A549 (cell line): ENCODE measurements at regions not wholly inside any gene's neighbourhood (a gene's known extent, or its start where the extent isn't known, plus 50 kb on each side); places are given as distances from the start of the nearest gene placed in this dataset.

ENCODE experiments used
- ATAC-seq, 2 experiments: fragments of 200-7000 bp in 1 of 2; fragments of >200 bp in 1 of 2; cut with Nextera tagmentation in 1 of 2; cut with Tn5 transposase in 1 of 2; 3 replicates each; pipeline versions ENCODE4 v1.8.0 to v1.9.1; 2018 to 2020; ENCODE audit warnings: mild to moderate bottlenecking in 1 of 2, moderate library complexity in 1 of 2
- CTCF ChIA-PET: fragments of 300-600 bp; sonication (Branson Sonifier 250); formaldehyde crosslinking; extraction: SDS; loops from one replicate; lab custom pipeline; 2021; ENCODE audit warnings: antibody characterized with exemption, inconsistent platforms; lab: Yijun Ruan, JAX
- POLR2A ChIA-PET: fragments of 350-600 bp; formaldehyde crosslinking; extraction: SDS; loops from one replicate; lab custom pipeline; 2021; ENCODE audit warnings: antibody characterized with exemption, inconsistent platforms; lab: Yijun Ruan, JAX
- DNase-seq, 2 experiments: peaks; one replicate each; pipeline versions ENCODE4 v3.0.0 to v3.0.0-alpha.2; 2011 to 2016; ENCODE audit warnings: low read depth in 1 of 2, low spot score in 1 of 2
- FAIRE-seq: peaks from 2 replicates; lab custom pipeline; 2011; peaks lifted over from hg19 to GRCh38; lab: Jason Lieb, UNC
- H3K27ac ChIP-seq, 2 experiments: fragments of >200 bp; sonication (Bioruptor Twin); formaldehyde crosslinking; 3 replicates each; pipeline ENCODE4 v1.5.1; 2016 to 2017
- H3K4me1 ChIP-seq: fragments of >200 bp; sonication (Bioruptor Twin); formaldehyde crosslinking; 3 replicates; pipeline ENCODE4 v1.6.1; 2016
- H3K4me2 ChIP-seq: fragments of >200 bp; sonication (Bioruptor Twin); formaldehyde crosslinking; 3 replicates; pipeline ENCODE4 v1.6.1; 2016
- H3K4me3 ChIP-seq: fragments of >200 bp; sonication (Bioruptor Twin); formaldehyde crosslinking; 3 replicates; pipeline ENCODE4 v1.5.1; 2016
- H3K9me3 ChIP-seq: fragments of >200 bp; sonication (Bioruptor Twin); formaldehyde crosslinking; 3 replicates; pipeline ENCODE4 v1.6.1; 2016
- CBX2 ChIP-seq: fragments of 200-600 bp; sonication (generic); IDR thresholded peaks from 2 replicates; pipeline ENCODE4 v1.6.1; 2016; ENCODE audit warnings: low read depth, mild to moderate bottlenecking, borderline replicate concordance
- CHD2 ChIP-seq: fragments of 150-350 bp; IDR thresholded peaks from 2 replicates; pipeline ENCODE4 v1.6.1; 2014; ENCODE audit warnings: low read length; ENCODE audit not compliant: partially characterized antibody
- EHF ChIP-seq: fragments of 250-450 bp; sonication (Bioruptor Pico); IDR thresholded peaks from 2 replicates; pipeline ENCODE4 v1.5.0; 2020; ENCODE audit warnings: mild to moderate bottlenecking
- EP300 ChIP-seq, 2 experiments: fragments of >200 bp; sonication (Bioruptor Twin); formaldehyde crosslinking; IDR thresholded peaks; 2 replicates in 1 of 2; 3 replicates in 1 of 2; pipeline ENCODE4 v1.6.1; 2016 to 2017
- JUNB ChIP-seq: fragments of >200 bp; sonication (Bioruptor Twin); formaldehyde crosslinking; IDR thresholded peaks from 2 replicates; pipeline ENCODE4 v1.6.1; 2016
- KDM1A ChIP-seq: fragments of 200-600 bp; sonication (generic); IDR thresholded peaks from 2 replicates; pipeline ENCODE4 v1.6.1; 2016; ENCODE audit warnings: low read depth, mild to moderate bottlenecking
- MAFK ChIP-seq: fragments of 450-650 bp; IDR thresholded peaks from 2 replicates; pipeline ENCODE4 v1.6.1; 2014; ENCODE audit not compliant: partially characterized antibody
- NPAS2 ChIP-seq: fragments of 250-450 bp; sonication (Bioruptor Pico); IDR thresholded peaks from 2 replicates; pipeline ENCODE4 v1.8.0; 2022; ENCODE audit warnings: mild to moderate bottlenecking, moderate library complexity, borderline replicate concordance
- NR3C1 ChIP-seq: fragments of >200 bp; sonication (Bioruptor Twin); formaldehyde crosslinking; IDR thresholded peaks from 3 replicates; pipeline ENCODE4 v1.6.1; 2017
- SREBF2 ChIP-seq: fragments of 450-650 bp; IDR thresholded peaks from 2 replicates; pipeline ENCODE4 v1.6.1; 2014; ENCODE audit warnings: mild to moderate bottlenecking, moderate library complexity
- ZNF302 ChIP-seq: fragments of 250-450 bp; sonication (Bioruptor Pico); IDR thresholded peaks from 2 replicates; pipeline ENCODE4 v1.9.0; 2021; ENCODE audit warnings: inconsistent platforms, mild to moderate bottlenecking, moderate library complexity
- WGBS: methylation state at CpG from one replicate; pipeline ENCODE4 v1.1.6; 2017; ENCODE audit errors: missing lambda C conversion rate; 5-methylcytosine and 5-hydroxymethylcytosine counted together
- TF ChIP-seq, protein P1 (sequence below): IDR thresholded peaks from 2 replicates; pipeline ENCODE4 v1.6.1; 2012
- TF ChIP-seq, protein P2 (sequence below): fragments of 150-350 bp; IDR thresholded peaks from 2 replicates; pipeline ENCODE4 v1.6.1; 2014; ENCODE audit warnings: low read depth, mild to moderate bottlenecking, low read length
- TF ChIP-seq, protein P3 (sequence below): IDR thresholded peaks from 2 replicates; pipeline ENCODE4 v1.6.1; 2012; ENCODE audit warnings: low read depth, borderline replicate concordance
- TF ChIP-seq, protein P4 (sequence below): IDR thresholded peaks from 2 replicates; pipeline ENCODE4 v1.6.1; 2012
- TF ChIP-seq, protein P5 (sequence below): fragments of >200 bp; sonication (Bioruptor Twin); formaldehyde crosslinking; IDR thresholded peaks from 2 replicates; pipeline ENCODE4 v1.6.1; 2016
- TF ChIP-seq, protein P6 (sequence below): fragments of 450-650 bp; IDR thresholded peaks from 2 replicates; pipeline ENCODE4 v1.6.1; 2014; ENCODE audit warnings: antibody characterized with exemption

DNA sequence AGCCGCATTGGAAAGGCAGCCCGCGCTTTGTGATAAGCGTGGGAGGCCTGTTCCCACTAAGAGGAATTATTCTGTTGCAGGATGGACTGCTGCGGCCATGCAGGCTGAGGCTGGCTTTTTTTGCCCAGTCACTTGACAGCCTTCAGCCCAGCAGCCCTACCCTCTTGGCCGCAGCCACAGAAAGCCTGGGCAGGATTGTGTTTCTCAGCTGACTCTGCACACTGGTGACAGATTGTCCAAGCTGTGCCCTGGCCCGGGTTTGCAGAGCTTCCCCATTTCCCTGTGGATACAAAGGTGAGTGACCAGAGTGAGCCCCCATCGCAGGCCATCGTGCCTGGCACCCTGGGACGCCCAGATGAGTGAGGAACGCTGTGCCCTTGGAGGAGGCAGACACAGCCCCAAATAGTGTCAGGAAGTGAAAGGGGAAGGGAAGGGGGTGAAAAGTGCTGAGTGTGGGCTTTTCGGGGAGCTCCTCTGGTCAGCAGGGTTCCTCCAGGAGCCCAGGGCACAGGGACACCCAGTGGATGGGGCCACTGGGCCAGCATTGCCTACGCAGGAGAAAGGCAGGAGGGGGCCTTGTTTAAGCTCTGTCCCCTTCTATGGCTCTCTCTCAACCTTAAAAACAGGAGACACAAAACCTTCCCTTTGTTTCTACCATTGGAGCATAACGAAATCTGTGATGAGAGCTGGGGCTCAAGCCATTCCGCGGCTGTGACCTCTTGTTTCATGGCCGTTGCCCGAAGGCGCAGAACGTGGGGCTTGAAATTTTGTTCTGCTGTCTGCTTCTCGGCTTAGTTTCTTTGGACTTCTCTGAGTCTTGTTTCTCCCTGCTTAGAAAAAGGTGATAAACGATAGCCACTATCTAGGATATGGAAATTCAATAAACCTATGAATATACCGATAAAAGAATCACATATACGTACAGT lies 91.5 kb upstream of the MEF2A start:
- WGBS, result 90% methylated on average over 24 of the region's 24 CpGs
- peak overlapping the region in 1 of 2 experiments; percentile 16; a peak in 2 of 6 replicates for H3K27ac ChIP-seq
- ChIA-PET CTCF (interaction anchor here (0.8 to 2.1 kb wide), 4 partner anchors 12 to 391 kb away, joined by 3 to 7 read pairs (median 4); no protein-coding TSS in a partner anchor), POLR2A (no interaction called here)
- DNase-seq (no peak), FAIRE-seq (no peak), ATAC-seq (no peak)
- no peak overlapping the region for H3K4me2 ChIP-seq
- no peak overlapping the region for H3K4me3 ChIP-seq
- TF ChIP-seq JUNB (no peak), EHF (CRISPR knock-in tag) (no peak), CHD2 (no peak), MAFK (peak; percentile 91)
- TF ChIP-seq, protein P1, sequence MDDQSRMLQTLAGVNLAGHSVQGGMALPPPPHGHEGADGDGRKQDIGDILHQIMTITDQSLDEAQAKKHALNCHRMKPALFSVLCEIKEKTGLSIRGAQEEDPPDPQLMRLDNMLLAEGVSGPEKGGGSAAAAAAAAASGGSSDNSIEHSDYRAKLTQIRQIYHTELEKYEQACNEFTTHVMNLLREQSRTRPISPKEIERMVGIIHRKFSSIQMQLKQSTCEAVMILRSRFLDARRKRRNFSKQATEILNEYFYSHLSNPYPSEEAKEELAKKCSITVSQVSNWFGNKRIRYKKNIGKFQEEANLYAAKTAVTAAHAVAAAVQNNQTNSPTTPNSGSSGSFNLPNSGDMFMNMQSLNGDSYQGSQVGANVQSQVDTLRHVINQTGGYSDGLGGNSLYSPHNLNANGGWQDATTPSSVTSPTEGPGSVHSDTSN, result no peak
- TF ChIP-seq, protein P2, sequence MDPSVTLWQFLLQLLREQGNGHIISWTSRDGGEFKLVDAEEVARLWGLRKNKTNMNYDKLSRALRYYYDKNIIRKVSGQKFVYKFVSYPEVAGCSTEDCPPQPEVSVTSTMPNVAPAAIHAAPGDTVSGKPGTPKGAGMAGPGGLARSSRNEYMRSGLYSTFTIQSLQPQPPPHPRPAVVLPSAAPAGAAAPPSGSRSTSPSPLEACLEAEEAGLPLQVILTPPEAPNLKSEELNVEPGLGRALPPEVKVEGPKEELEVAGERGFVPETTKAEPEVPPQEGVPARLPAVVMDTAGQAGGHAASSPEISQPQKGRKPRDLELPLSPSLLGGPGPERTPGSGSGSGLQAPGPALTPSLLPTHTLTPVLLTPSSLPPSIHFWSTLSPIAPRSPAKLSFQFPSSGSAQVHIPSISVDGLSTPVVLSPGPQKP, result no peak
- TF ChIP-seq, protein P3, sequence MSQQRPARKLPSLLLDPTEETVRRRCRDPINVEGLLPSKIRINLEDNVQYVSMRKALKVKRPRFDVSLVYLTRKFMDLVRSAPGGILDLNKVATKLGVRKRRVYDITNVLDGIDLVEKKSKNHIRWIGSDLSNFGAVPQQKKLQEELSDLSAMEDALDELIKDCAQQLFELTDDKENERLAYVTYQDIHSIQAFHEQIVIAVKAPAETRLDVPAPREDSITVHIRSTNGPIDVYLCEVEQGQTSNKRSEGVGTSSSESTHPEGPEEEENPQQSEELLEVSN, result no peak
- peaks cover 21% of the 10 kb centered on the region for H3K4me1 ChIP-seq
- no peaks in the 10 kb centered on the region for H3K9me3 ChIP-seq

DNA sequence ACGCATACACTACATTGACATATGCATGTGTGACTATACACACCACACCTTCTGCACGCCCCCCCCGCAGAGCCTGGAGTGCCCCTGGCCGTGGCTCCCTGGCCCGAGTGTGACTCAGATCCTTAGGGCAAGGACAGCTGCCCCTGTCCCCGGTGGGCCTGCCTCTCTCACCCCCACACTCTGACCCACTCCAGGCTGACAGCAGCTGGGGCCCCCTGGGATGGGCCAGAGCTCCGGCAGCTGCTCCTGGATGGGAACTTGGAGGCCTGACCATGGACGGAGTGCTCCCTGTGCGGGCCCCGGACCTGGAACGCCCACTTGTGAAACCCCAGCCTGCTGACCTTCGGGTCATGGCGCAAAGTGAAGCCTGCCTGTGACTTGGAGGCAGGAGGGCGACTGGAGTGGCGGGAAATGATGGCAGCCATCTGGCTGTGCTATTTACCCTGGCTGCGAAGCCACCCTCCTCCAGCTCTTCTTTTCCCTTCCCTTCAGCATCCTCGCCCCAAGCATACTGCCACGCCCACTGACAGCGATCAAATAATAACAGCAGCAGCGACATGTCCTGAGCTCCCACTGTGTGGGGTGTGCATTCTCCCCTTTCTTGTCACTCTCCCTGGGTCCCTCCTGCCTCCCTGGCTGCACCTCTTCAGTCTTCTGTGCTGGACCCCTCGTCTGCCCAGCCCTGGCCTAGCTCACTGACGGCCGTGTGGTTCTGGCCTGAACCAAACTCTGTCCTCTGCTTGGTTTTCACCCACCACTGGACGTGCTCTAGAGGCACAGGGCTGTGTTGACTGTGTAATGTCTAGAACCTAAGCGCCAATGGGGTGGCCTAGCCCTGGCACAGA lies 90.7 kb upstream of the MEF2A start:
- H3K4me1 ChIP-seq, result peaks cover 21% of the 10 kb centered on the region
- no peak for TF ChIP-seq CBX2
- TF ChIP-seq, protein P4, sequence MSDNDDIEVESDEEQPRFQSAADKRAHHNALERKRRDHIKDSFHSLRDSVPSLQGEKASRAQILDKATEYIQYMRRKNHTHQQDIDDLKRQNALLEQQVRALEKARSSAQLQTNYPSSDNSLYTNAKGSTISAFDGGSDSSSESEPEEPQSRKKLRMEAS, result no peak
- no peak for TF ChIP-seq EP300 (IDR thresholded peaks at IDR 0.05)
- TF ChIP-seq KDM1A, result no peak
- no peak for TF ChIP-seq NPAS2 (CRISPR knock-in tag)
- TF ChIP-seq, protein P5, sequence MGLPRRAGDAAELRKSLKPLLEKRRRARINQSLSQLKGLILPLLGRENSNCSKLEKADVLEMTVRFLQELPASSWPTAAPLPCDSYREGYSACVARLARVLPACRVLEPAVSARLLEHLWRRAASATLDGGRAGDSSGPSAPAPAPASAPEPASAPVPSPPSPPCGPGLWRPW, result no peak
- no peak for TF ChIP-seq NR3C1
- TF ChIP-seq, protein P6, sequence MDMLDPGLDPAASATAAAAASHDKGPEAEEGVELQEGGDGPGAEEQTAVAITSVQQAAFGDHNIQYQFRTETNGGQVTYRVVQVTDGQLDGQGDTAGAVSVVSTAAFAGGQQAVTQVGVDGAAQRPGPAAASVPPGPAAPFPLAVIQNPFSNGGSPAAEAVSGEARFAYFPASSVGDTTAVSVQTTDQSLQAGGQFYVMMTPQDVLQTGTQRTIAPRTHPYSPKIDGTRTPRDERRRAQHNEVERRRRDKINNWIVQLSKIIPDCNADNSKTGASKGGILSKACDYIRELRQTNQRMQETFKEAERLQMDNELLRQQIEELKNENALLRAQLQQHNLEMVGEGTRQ, result no peak
- no peak for TF ChIP-seq SREBF2
- no peak for TF ChIP-seq ZNF302 (CRISPR knock-in tag)
- POLR2A ChIA-PET, result no interaction called here
- peak overlapping the region in 1 of 2 experiments; percentile 81; a peak in 4 of 6 replicates for H3K27ac ChIP-seq
- ATAC-seq (no peak), FAIRE-seq (no peak), DNase-seq (no peak)
- H3K4me2 ChIP-seq, result no peak overlapping the region
- H3K9me3 ChIP-seq, result no peaks in the 10 kb centered on the region
- CTCF ChIA-PET, result interaction anchor here (0.8 to 2.1 kb wide), 4 partner anchors 13 to 392 kb away, joined by 3 to 7 read pairs (median 4); no protein-coding TSS in a partner anchor
- WGBS, result 84% methylated on average over 25 of the region's 25 CpGs
- H3K4me3 ChIP-seq, result no peak overlapping the region
